GM12864 (cell line): ENCODE measurements at regions not wholly inside any gene's neighbourhood (a gene's known extent, or its start where the extent isn't known, plus 50 kb on each side); places are given as distances from the start of the nearest gene placed in this dataset.

Experiments used
- DNase-seq: peaks from one replicate; pipeline ENCODE4 v3.0.0-alpha.2; 2011; ENCODE audit warnings: low read depth
- H3K4me3 ChIP-seq: 2 replicates; pipeline ENCODE4 v1.5.1; 2011; ENCODE audit warnings: mild to moderate bottlenecking, low read depth, low read length, control low read depth
- TF ChIP-seq, protein P1 (sequence below): IDR thresholded peaks from 2 replicates; pipeline ENCODE4 v1.5.1; 2011; ENCODE audit warnings: low read depth, mild to moderate bottlenecking, moderate library complexity, low read length, control low read depth, inconsistent platforms; ENCODE audit errors: missing control alignments

GRCh38 chr5:96248131-96248530 lies 184.9 kb downstream of the PCSK1 start:
- TF ChIP-seq, protein P1, sequence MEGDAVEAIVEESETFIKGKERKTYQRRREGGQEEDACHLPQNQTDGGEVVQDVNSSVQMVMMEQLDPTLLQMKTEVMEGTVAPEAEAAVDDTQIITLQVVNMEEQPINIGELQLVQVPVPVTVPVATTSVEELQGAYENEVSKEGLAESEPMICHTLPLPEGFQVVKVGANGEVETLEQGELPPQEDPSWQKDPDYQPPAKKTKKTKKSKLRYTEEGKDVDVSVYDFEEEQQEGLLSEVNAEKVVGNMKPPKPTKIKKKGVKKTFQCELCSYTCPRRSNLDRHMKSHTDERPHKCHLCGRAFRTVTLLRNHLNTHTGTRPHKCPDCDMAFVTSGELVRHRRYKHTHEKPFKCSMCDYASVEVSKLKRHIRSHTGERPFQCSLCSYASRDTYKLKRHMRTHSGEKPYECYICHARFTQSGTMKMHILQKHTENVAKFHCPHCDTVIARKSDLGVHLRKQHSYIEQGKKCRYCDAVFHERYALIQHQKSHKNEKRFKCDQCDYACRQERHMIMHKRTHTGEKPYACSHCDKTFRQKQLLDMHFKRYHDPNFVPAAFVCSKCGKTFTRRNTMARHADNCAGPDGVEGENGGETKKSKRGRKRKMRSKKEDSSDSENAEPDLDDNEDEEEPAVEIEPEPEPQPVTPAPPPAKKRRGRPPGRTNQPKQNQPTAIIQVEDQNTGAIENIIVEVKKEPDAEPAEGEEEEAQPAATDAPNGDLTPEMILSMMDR: no peak
- no peak overlapping the region for H3K4me3 ChIP-seq

GRCh38 chr5:96247708-96248107 lies 185.3 kb downstream of the PCSK1 start:
- no peak for DNase-seq
- TF ChIP-seq, protein P1: no peak
- no peak overlapping the region for H3K4me3 ChIP-seq

More at GRCh38 chr5:96248131-96248530, 184.9 kb downstream of the PCSK1 start:
- DNase-seq: no peak

- H3K4me3 ChIP-seq: no peak overlapping the region
- DNase-seq: no peak
- TF ChIP-seq, protein P1: no peak
These were observed 185.8 kb downstream of the PCSK1 start for GRCh38 chr5:96247097-96247701.

GRCh38 chr5:96245140-96246091 lies 187.6 kb downstream of the PCSK1 start:
- DNase-seq: no peak
- TF ChIP-seq, protein P1: no peak
- H3K4me3 ChIP-seq: no peak overlapping the region

DNA sequence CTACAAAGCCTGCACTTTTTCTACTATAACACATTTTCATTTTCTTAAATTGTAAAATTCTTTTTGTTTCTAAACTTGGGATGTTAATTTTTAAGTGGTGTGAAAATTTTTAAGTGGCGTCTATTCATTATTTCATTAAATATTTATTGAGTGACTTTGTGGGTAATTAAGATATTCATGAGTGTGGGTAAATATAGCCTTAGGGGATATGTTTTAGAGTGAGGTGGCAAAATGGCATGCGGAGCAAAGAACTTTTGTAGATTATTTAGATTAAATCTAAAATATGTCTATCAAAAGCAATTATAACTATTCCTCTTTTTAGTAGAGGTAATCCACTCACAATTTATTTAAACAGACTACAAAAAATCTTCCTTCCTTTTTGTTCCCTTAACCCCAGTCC lies 188.4 kb downstream of the PCSK1 start:
- DNase-seq: no peak
- no peak overlapping the region for H3K4me3 ChIP-seq
- TF ChIP-seq, protein P1: no peak

GRCh38 chr5:96243862-96244261 lies 189.2 kb downstream of the PCSK1 start:
- TF ChIP-seq, protein P1: no peak
- no peak for DNase-seq

DNA sequence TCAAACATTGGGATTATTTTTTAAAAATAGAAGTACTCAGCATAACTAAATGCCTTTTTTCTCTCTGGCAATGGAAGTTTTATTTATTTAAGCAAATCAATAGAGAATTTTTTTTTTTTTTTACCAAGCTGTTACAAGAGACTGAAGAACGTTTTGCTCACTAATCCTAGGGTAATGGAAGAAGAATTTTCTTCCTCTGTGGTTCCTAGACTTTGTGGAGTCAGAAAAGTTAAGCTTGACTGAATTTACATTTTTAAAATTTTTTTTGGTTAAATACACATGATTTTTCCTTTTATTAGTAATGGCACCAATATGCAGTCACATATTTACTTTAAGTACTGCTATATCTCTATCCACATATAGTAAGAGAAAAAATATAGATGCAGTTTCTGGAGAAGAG lies 189.8 kb downstream of the PCSK1 start:
- no peak overlapping the region for H3K4me3 ChIP-seq
- TF ChIP-seq, protein P1: no peak
- DNase-seq: no peak

More at GRCh38 chr5:96243862-96244261, 189.2 kb downstream of the PCSK1 start:
- no peak overlapping the region for H3K4me3 ChIP-seq
